PC-3 (cell line): ENCODE measurements at regions not wholly inside any gene's neighbourhood (a gene's known extent, or its start where the extent isn't known, plus 50 kb on each side); places are given as distances from the start of the nearest gene placed in this dataset.

Source experiments
- ATAC-seq: fragments of 200-7000 bp; cut with Tn5 transposase; 2 replicates; pipeline ENCODE4 v1.9.1; 2020; ENCODE audit warnings: mild to moderate bottlenecking, moderate library complexity
- BruUV-seq: library from RNA; stranded (reverse); fragments of 400-500 nt; replicated peaks from 2 replicates; lab custom pipeline; 2021; lab: Mats Ljungman, UMichigan
- CTCF ChIA-PET: fragments of 300-600 bp; sonication (Branson Sonifier 250); formaldehyde crosslinking; loops from one replicate; lab custom pipeline; 2022; ENCODE audit warnings: antibody characterized with exemption; lab: Charles Lee
- POLR2A ChIA-PET: fragments of 300-600 bp; sonication (Branson Sonifier 250); formaldehyde crosslinking; loops from one replicate; lab custom pipeline; 2022; ENCODE audit warnings: antibody characterized with exemption; ENCODE audit not compliant: unreplicated experiment; lab: Charles Lee
- DNase-seq: peaks from one replicate; pipeline ENCODE4 v3.0.0-alpha.2; 2015
- H2AFZ ChIP-seq: fragments of 300-600 bp; sonication (generic); 2 replicates; pipeline ENCODE4 v1.6.0; 2016; ENCODE audit warnings: antibody characterized with exemption, low read length
- H3F3A ChIP-seq: fragments of 300-600 bp; sonication (generic); one replicate; pipeline ENCODE4 v1.6.0; 2017; ENCODE audit warnings: antibody characterized with exemption, low read length, control low read depth, mild to moderate bottlenecking; ENCODE audit not compliant: unreplicated experiment
- H3K27ac ChIP-seq: fragments of 300-600 bp; sonication (generic); 2 replicates; pipeline ENCODE4 v1.5.1; 2016; ENCODE audit warnings: mild to moderate bottlenecking, low read length
- H3K27me3 ChIP-seq: fragments of 300-600 bp; sonication (generic); 2 replicates; pipeline ENCODE4 v1.6.1; 2016; ENCODE audit warnings: low read length, mixed read lengths
- H3K36me3 ChIP-seq: fragments of 300-600 bp; sonication (generic); 2 replicates; pipeline ENCODE4 v1.6.1; 2016; ENCODE audit warnings: low read depth, mixed run types, low read length, mixed read lengths
- H3K4me1 ChIP-seq: fragments of 300-600 bp; sonication (generic); 2 replicates; pipeline ENCODE4 v1.5.1; 2016; ENCODE audit warnings: low read length; ENCODE audit not compliant: insufficient read depth
- H3K4me2 ChIP-seq: fragments of 300-600 bp; sonication (generic); 2 replicates; pipeline ENCODE4 v1.6.0; 2016; ENCODE audit warnings: low read length
- H3K4me3 ChIP-seq: fragments of 300-600 bp; sonication (generic); 2 replicates; pipeline ENCODE4 v1.5.1; 2016; ENCODE audit warnings: mild to moderate bottlenecking, low read length, mixed read lengths
- H3K79me2 ChIP-seq: fragments of 300-600 bp; sonication (generic); 2 replicates; pipeline ENCODE4 v1.6.1; 2017; ENCODE audit warnings: low read length, mixed read lengths
- H3K9ac ChIP-seq: fragments of 300-600 bp; sonication (generic); 2 replicates; pipeline ENCODE4 v1.6.0; 2016; ENCODE audit warnings: mild to moderate bottlenecking, low read length
- H3K9me2 ChIP-seq: fragments of 300-600 bp; sonication (generic); replicated peaks from 2 replicates; pipeline ENCODE4 v1.6.1; 2016; ENCODE audit warnings: mixed run types, low read length, mixed read lengths
- H3K9me3 ChIP-seq: fragments of 300-600 bp; sonication (generic); 2 replicates; pipeline ENCODE4 v1.6.1; 2016; ENCODE audit warnings: low read length, mixed read lengths
- H4K20me1 ChIP-seq: fragments of 300-600 bp; sonication (generic); 2 replicates; pipeline ENCODE4 v1.6.1; 2016; ENCODE audit warnings: low read length, mixed read lengths
- CTCF ChIP-seq: fragments of 300-600 bp; sonication (generic); conservative IDR thresholded peaks from 2 replicates; pipeline ENCODE4 v1.5.1; 2017; ENCODE audit warnings: antibody characterized with exemption, low read depth, mild to moderate bottlenecking, low read length
- EZH2 ChIP-seq: fragments of 300-600 bp; sonication (generic); IDR thresholded peaks from one replicate; pipeline ENCODE4 v1.6.1; 2017; ENCODE audit warnings: antibody characterized with exemption, mild to moderate bottlenecking, low read length; ENCODE audit not compliant: unreplicated experiment
- EZH2phosphoT487 ChIP-seq: fragments of 300-600 bp; sonication (generic); IDR thresholded peaks from 2 replicates; pipeline ENCODE4 v1.6.1; 2018; ENCODE audit warnings: mild to moderate bottlenecking, antibody characterized with exemption, low read length, borderline replicate concordance
- intact Hi-C: fragments of 100-400 bp; cut with micrococcal nuclease; formaldehyde crosslinking; loops from 2 replicates; pipeline ENCODE4 v1.9.0; 2023

GRCh38 chr6:153368131-153368530 is 237.0 kb upstream of the RGS17 start:
- no TSS peak for BruUV-seq
- ChIA-PET POLR2A (no interaction called here), CTCF (no interaction called here)
- TF ChIP-seq EZH2phosphoT487: no peak
- TF ChIP-seq CTCF: no peak
- TF ChIP-seq EZH2: no peak
- H3K27ac ChIP-seq: no peak overlapping the region
- H2AFZ ChIP-seq: no peak overlapping the region
- no peaks in the 10 kb centered on the region for H3K9me2 ChIP-seq
- peaks cover 10% of the 10 kb centered on the region for H3K27me3 ChIP-seq
- no peaks in the 10 kb centered on the region for H4K20me1 ChIP-seq
- intact Hi-C loops: no loop called here
- H3F3A ChIP-seq: no peaks in the 10 kb centered on the region
- H3K9me3 ChIP-seq: no peaks in the 10 kb centered on the region
- H3K9ac ChIP-seq: no peak overlapping the region
- DNase-seq (no peak), ATAC-seq (no peak)
- H3K4me2 ChIP-seq: no peak overlapping the region
- H3K4me3 ChIP-seq: no peak overlapping the region
- H3K4me1 ChIP-seq: no peaks in the 10 kb centered on the region
- no peaks in the 10 kb centered on the region for H3K36me3 ChIP-seq
- no peaks in the 10 kb centered on the region for H3K79me2 ChIP-seq

GRCh38 chr6:153367021-153367420 is 235.9 kb upstream of the RGS17 start:
- no peak overlapping the region for H3K9ac ChIP-seq
- TF ChIP-seq EZH2phosphoT487 (no peak), CTCF (no peak), EZH2 (no peak)
- intact Hi-C loops: no loop called here
- no peak overlapping the region for H3K27ac ChIP-seq
- ChIA-PET POLR2A (no interaction called here), CTCF (no interaction called here)
- H3K4me3 ChIP-seq: no peak overlapping the region
- no peaks in the 10 kb centered on the region for H3K36me3 ChIP-seq
- no peak overlapping the region for H3K4me2 ChIP-seq
- H3K27me3 ChIP-seq: peaks cover 10% of the 10 kb centered on the region
- H3K9me2 ChIP-seq: no peaks in the 10 kb centered on the region
- no peak overlapping the region for H2AFZ ChIP-seq
- no peaks in the 10 kb centered on the region for H4K20me1 ChIP-seq
- no peak for ATAC-seq
- no peak for DNase-seq
- no peaks in the 10 kb centered on the region for H3K4me1 ChIP-seq
- no peaks in the 10 kb centered on the region for H3F3A ChIP-seq
- no peaks in the 10 kb centered on the region for H3K9me3 ChIP-seq
- no peaks in the 10 kb centered on the region for H3K79me2 ChIP-seq
- no TSS peak for BruUV-seq

- Histone ChIP-seq H3F3A (no peaks in the 10 kb centered on the region), H3K9me2 (no peaks in the 10 kb centered on the region), H4K20me1 (no peaks in the 10 kb centered on the region), H3K27ac (no peak overlapping the region), H2AFZ (no peak overlapping the region), H3K4me3 (no peak overlapping the region), H3K9ac (no peak overlapping the region), H3K4me2 (no peak overlapping the region), H3K36me3 (no peaks in the 10 kb centered on the region), H3K27me3 (0 out of 2 replicates have a peak, but pooled peaks cover 7% of the 10 kb centered on the region), H3K79me2 (no peaks in the 10 kb centered on the region), H3K9me3 (no peaks in the 10 kb centered on the region), H3K4me1 (no peaks in the 10 kb centered on the region)
- CTCF ChIA-PET: no interaction called here
- POLR2A ChIA-PET: no interaction called here
- TF ChIP-seq EZH2 (no peak), EZH2phosphoT487 (no peak), CTCF (no peak)
- DNase-seq (no peak), ATAC-seq (no peak)
- no TSS peak for BruUV-seq
- intact Hi-C loops: no loop called here
These were observed 226.3 kb upstream of the RGS17 start for GRCh38 chr6:153357391-153357790.
